Stomach (tissue), 4 donors: ENCODE measurements at regions not wholly inside any gene's neighbourhood (a gene's known extent, or its start where the extent isn't known, plus 50 kb on each side); places are given as distances from the start of the nearest gene placed in this dataset.

Experiments used
- EP300 ChIP-seq: sonication (generic); formaldehyde crosslinking; IDR thresholded peaks from one replicate; pipeline ENCODE4 v1.6.1; 2017; ENCODE audit warnings: antibody characterized with exemption
- POLR2AphosphoS5 ChIP-seq, 3 donors: sonication (generic); formaldehyde crosslinking; IDR thresholded peaks; one replicate each; pipeline ENCODE4 v1.6.1; 2016; ENCODE audit warnings: antibody characterized with exemption in 3 of 3
- TF ChIP-seq, protein P1 (sequence below), 7 experiments: fragments of 450-650 bp in 4 of 7; fragments of 200-600 bp in 3 of 7; sonication (generic) in 3 of 7; IDR thresholded peaks; one replicate each; pipeline ENCODE4 v1.5.1; 2016 to 2019; ENCODE audit warnings: antibody characterized with exemption in 7 of 7, control low read depth in 2 of 7, mild to moderate bottlenecking in 1 of 7

DNA sequence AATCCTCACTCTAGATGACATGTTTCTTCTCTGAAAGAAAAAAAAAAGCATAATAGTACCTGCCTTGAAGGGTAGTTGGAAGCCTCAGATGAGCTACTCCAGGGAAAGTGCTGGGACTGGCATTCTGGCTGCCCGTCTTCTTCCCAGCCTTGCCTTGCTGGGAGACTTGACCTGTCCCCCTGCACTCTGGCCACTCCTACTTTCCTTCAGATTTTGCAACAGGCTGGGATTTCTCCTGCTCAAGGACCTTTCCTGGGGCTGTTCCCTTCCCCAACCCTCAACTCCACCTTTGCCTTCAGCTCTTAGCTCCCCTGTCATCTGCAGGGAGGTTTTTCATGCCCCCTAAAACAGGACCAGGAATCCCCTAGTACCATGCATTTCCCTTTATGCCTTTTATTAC lies 609.9 kb upstream of the CFAP20DC start:
- no peak for TF ChIP-seq EP300
- TF ChIP-seq POLR2AphosphoS5 (IDR thresholded peaks at IDR 0.05) = no peak
- TF ChIP-seq, protein P1, sequence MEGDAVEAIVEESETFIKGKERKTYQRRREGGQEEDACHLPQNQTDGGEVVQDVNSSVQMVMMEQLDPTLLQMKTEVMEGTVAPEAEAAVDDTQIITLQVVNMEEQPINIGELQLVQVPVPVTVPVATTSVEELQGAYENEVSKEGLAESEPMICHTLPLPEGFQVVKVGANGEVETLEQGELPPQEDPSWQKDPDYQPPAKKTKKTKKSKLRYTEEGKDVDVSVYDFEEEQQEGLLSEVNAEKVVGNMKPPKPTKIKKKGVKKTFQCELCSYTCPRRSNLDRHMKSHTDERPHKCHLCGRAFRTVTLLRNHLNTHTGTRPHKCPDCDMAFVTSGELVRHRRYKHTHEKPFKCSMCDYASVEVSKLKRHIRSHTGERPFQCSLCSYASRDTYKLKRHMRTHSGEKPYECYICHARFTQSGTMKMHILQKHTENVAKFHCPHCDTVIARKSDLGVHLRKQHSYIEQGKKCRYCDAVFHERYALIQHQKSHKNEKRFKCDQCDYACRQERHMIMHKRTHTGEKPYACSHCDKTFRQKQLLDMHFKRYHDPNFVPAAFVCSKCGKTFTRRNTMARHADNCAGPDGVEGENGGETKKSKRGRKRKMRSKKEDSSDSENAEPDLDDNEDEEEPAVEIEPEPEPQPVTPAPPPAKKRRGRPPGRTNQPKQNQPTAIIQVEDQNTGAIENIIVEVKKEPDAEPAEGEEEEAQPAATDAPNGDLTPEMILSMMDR (IDR thresholded peaks at IDR 0.05) = no peak
